ENCODE measurements at regions not wholly inside any gene's neighbourhood (a gene's known extent, or its start where the extent isn't known, plus 50 kb on each side); places are given as distances from the start of the nearest gene placed in this dataset.
A peak's percentile ranks its signal among the peaks of the same experiment; 100 is the strongest.
"Not testable (repeated sequence)": the region's sequence is repeated elsewhere in the genome, so short reads cannot be mapped to it uniquely, and the experiment has no call there.

DNA sequence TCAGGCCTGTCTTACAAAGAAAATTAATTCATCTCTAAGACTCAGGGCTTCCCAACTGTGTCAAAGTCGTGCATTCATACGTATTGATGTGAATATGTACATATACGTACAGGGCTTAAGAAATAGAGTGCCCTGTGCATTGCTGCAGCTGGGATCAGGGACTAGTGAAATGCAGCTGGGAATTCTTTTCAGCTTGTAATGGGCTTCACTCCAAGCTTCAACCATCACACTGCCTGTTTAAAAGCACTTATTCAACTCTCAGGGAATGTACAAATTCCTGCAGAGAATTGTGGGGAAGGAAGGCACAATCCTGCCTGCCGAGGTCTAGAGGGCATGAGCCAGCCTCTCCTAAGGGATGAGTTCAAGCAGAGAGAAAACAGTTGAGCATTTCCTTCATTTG, 59.6 kb upstream of the MAN2A1 start:
- in situ Hi-C loops (cut with MboI), result no loop called here
- Histone ChIP-seq H3K4me3 (no peak overlapping the region), H3K27ac (no peak overlapping the region), H3K79me2 (ENCODE audit: insufficient read depth) (no peaks in the 10 kb centered on the region), H3K9me2 (ENCODE audit: insufficient read depth) (no peaks in the 10 kb centered on the region), H2AFZ (no peak overlapping the region), H3K36me3 (ENCODE audit: low read depth) (no peaks in the 10 kb centered on the region), H3K9me3 (ENCODE audit: low read depth) (no peaks in the 10 kb centered on the region), H3K9ac (no peak overlapping the region), H3K27me3 (replicated peaks; ENCODE audit: insufficient read depth) (peaks cover under 1% of the 10 kb centered on the region), H4K20me1 (ENCODE audit: insufficient read depth) (no peaks in the 10 kb centered on the region), H3K4me2 (ENCODE audit: unreplicated experiment) (no peak overlapping the region), H3K4me1 (ENCODE audit: insufficient read depth) (no peaks in the 10 kb centered on the region), H3F3A (ENCODE audit: insufficient read depth) (no peaks in the 10 kb centered on the region)
- WGBS, 2 experiments (ENCODE audit: low coverage in 1 of 2, low lambda C conversion rate in 2 of 2, missing lambda C conversion rate in 2 of 2), result 22 to 24% methylated on average over 4 of the region's 4 CpGs
- TF ChIP-seq EZH2 (IDR thresholded peaks at IDR 0.05; ENCODE audit: insufficient read depth, poor library complexity, severe bottlenecking) (no peak), EZH2phosphoT487 (IDR thresholded peaks at IDR 0.05; ENCODE audit: insufficient read depth, low read depth) (no peak)
- DNase-seq, result peak; percentile 16

DNA sequence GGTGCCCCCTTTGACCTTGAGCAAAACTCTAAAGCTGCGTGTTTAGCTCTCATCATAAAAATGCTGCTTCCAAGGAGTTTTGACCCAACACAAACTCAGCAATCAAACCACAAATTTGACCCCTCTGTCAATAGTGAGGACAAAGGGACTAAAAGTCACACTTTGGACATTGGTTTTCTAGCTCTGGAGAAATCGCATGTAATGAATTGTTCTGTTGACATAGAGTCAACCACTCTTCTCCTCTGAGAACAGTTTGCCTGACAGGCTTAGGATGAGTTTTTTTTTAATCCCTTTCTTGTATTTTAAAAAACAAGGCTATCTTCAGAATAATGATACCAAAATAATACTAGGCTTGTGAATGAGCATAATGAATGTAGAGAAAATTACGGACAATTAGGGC, 61.1 kb upstream of the MAN2A1 start:
- no peak for DNase-seq
- Histone ChIP-seq H3K79me2 (ENCODE audit: insufficient read depth) (no peaks in the 10 kb centered on the region), H3K9me3 (ENCODE audit: low read depth) (no peaks in the 10 kb centered on the region), H3K9me2 (ENCODE audit: insufficient read depth) (no peaks in the 10 kb centered on the region), H3K4me1 (ENCODE audit: insufficient read depth) (no peaks in the 10 kb centered on the region), H3K4me2 (ENCODE audit: unreplicated experiment) (no peak overlapping the region), H2AFZ (no peak overlapping the region), H4K20me1 (ENCODE audit: insufficient read depth) (no peaks in the 10 kb centered on the region), H3K27me3 (replicated peaks; ENCODE audit: insufficient read depth) (no peaks in the 10 kb centered on the region; the same call in 1 of the 2 replicates), H3K27ac (no peak overlapping the region), H3K36me3 (ENCODE audit: low read depth) (no peaks in the 10 kb centered on the region), H3K9ac (no peak overlapping the region), H3K4me3 (no peak overlapping the region), H3F3A (ENCODE audit: insufficient read depth) (no peaks in the 10 kb centered on the region)
- in situ Hi-C loops (cut with MboI), result no loop called here
- TF ChIP-seq EZH2 (IDR thresholded peaks at IDR 0.05; ENCODE audit: insufficient read depth, poor library complexity, severe bottlenecking) (no peak), EZH2phosphoT487 (IDR thresholded peaks at IDR 0.05; ENCODE audit: insufficient read depth, low read depth) (no peak)
- WGBS, 2 experiments (ENCODE audit: low coverage in 1 of 2, low lambda C conversion rate in 2 of 2, missing lambda C conversion rate in 2 of 2), result 71 to 76% methylated on average over 3 of the region's 3 CpGs

DNA sequence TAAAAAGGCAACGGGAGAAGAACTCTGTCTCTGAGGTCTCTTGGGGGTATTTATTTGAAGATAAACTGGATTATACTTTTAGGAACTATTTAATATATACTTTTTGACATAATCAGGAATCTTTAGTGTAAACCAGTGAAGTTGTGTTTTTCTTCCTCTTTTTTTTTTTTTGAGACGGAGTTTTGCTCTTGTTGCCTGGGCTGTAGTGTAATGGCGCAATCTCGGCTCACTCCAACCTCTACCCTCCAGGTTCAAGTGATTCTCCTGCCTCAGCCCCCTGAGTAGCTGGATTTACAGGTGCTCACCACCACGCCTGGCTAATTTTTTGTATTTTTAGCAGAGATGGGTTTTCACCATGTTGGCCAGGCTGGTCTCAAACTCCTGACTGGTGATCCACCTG, 68.5 kb upstream of the MAN2A1 start:
- DNase-seq; H3K9me3 ChIP-seq (ENCODE audit: low read depth); H3K79me2 ChIP-seq (ENCODE audit: insufficient read depth); H4K20me1 ChIP-seq (ENCODE audit: insufficient read depth); H3K4me3 ChIP-seq; H3K9ac ChIP-seq; H3F3A ChIP-seq (ENCODE audit: insufficient read depth); H3K27me3 ChIP-seq (replicated peaks; ENCODE audit: insufficient read depth); in situ Hi-C loops (cut with MboI); H3K36me3 ChIP-seq (ENCODE audit: low read depth); H3K4me1 ChIP-seq (ENCODE audit: insufficient read depth); H3K4me2 ChIP-seq (ENCODE audit: unreplicated experiment); H3K9me2 ChIP-seq (ENCODE audit: insufficient read depth); H2AFZ ChIP-seq; H3K27ac ChIP-seq: not testable (repeated sequence)
- WGBS, 2 experiments (ENCODE audit: low coverage in 1 of 2, low lambda C conversion rate in 2 of 2, missing lambda C conversion rate in 2 of 2), result 75 to 76% methylated on average over 5 of the region's 5 CpGs

DNA sequence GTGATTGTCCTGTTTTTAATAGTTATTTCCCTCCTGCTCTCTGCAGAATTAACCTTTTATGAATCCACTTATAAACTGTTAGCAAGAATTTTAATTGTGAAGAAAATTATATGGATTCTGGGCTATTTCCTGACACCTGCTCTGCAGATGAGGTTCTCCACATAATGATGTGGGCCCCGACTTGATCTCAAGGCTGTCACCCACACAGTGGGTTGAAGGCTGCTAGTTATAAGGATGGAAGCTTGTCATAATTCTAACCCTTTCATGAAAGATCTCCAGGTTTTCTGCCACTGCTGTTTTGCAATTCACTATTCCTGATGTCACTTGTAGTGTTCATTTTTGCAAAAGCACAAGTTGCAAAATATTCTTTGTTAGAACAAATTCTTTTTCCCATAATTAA, 69.1 kb upstream of the MAN2A1 start:
- DNase-seq, result no peak
- Histone ChIP-seq H3K9me3 (ENCODE audit: low read depth) (no peaks in the 10 kb centered on the region), H3K4me1 (ENCODE audit: insufficient read depth) (no peaks in the 10 kb centered on the region), H3K27ac (no peak overlapping the region), H3K9me2 (ENCODE audit: insufficient read depth) (no peaks in the 10 kb centered on the region), H4K20me1 (ENCODE audit: insufficient read depth) (no peaks in the 10 kb centered on the region), H3K4me3 (no peak overlapping the region), H3K36me3 (ENCODE audit: low read depth) (no peaks in the 10 kb centered on the region), H3K9ac (no peak overlapping the region), H3K4me2 (ENCODE audit: unreplicated experiment) (no peak overlapping the region), H2AFZ (no peak overlapping the region), H3K79me2 (ENCODE audit: insufficient read depth) (no peaks in the 10 kb centered on the region), H3F3A (ENCODE audit: insufficient read depth) (no peaks in the 10 kb centered on the region), H3K27me3 (replicated peaks; ENCODE audit: insufficient read depth) (peaks cover 8% of the 10 kb centered on the region; the same call in 1 of the 2 replicates)
- WGBS, 2 experiments (ENCODE audit: low coverage in 1 of 2, low lambda C conversion rate in 2 of 2, missing lambda C conversion rate in 2 of 2), result 28 to 36% methylated on average over 1 of the region's 1 CpG
- TF ChIP-seq EZH2phosphoT487 (IDR thresholded peaks at IDR 0.05; ENCODE audit: insufficient read depth, low read depth) (no peak), EZH2 (IDR thresholded peaks at IDR 0.05; ENCODE audit: insufficient read depth, poor library complexity, severe bottlenecking) (no peak)
- in situ Hi-C loops (cut with MboI), result no loop called here

DNA sequence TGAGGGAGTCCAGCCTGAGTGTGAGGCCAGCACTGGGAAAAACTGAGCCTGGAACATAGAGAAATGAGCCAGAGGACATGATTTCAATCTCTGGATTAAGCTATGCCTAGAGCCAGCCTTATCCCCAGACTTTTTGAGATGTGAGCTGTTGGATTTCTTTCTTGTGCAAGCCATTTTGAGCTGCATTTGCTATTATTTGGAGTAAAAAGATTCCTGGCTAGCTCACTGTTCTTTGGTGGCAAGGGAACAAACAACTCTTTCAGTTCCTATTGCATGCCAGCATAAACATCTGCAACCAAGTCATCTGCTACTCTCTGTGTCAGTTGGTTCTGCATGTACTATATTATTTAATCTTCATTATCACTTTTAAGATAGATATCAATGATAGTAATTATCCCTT, 70.1 kb upstream of the MAN2A1 start:
- Histone ChIP-seq H3K9ac (no peak overlapping the region), H3K4me1 (ENCODE audit: insufficient read depth) (no peaks in the 10 kb centered on the region), H3K9me3 (ENCODE audit: low read depth) (no peaks in the 10 kb centered on the region), H3F3A (ENCODE audit: insufficient read depth) (no peaks in the 10 kb centered on the region), H3K36me3 (ENCODE audit: low read depth) (no peaks in the 10 kb centered on the region), H3K27ac (no peak overlapping the region), H3K4me3 (no peak overlapping the region), H4K20me1 (ENCODE audit: insufficient read depth) (no peaks in the 10 kb centered on the region), H3K4me2 (ENCODE audit: unreplicated experiment) (no peak overlapping the region), H3K79me2 (ENCODE audit: insufficient read depth) (no peaks in the 10 kb centered on the region), H3K9me2 (ENCODE audit: insufficient read depth) (no peaks in the 10 kb centered on the region), H3K27me3 (replicated peaks; ENCODE audit: insufficient read depth) (peaks cover 8% of the 10 kb centered on the region; the same call in 1 of the 2 replicates), H2AFZ (no peak overlapping the region)
- no peak for DNase-seq
- in situ Hi-C loops (cut with MboI), result no loop called here
- no peak for TF ChIP-seq EZH2 (IDR thresholded peaks at IDR 0.05; ENCODE audit: insufficient read depth, poor library complexity, severe bottlenecking)
- TF ChIP-seq EZH2phosphoT487 (IDR thresholded peaks at IDR 0.05; ENCODE audit: insufficient read depth, low read depth), result no peak
